ENCODE measurements at regions not wholly inside any gene's neighbourhood (a gene's known extent, or its start where the extent isn't known, plus 50 kb on each side); places are given as distances from the start of the nearest gene placed in this dataset.

GRCh38 chr2:45337481-45337880 is 273.6 kb downstream of the SRBD1 start:
- no peak overlapping the region for H3K9ac ChIP-seq (ENCODE audit: low read length)
- no peak overlapping the region for H3K4me3 ChIP-seq (ENCODE audit: low read depth in 1 of 2, low read length in 2 of 2)
- no peaks in the 10 kb centered on the region for H3K4me1 ChIP-seq (ENCODE audit: insufficient read depth, low read length)
- no peaks in the 10 kb centered on the region for H3K36me3 ChIP-seq (ENCODE audit: insufficient read depth, low read length)
- no peak overlapping the region for H3K27ac ChIP-seq (ENCODE audit: low read depth, low read length)
- no peaks in the 10 kb centered on the region for H3K27me3 ChIP-seq (ENCODE audit: control insufficient read depth in 1 of 2, insufficient read depth in 2 of 2, low read length in 2 of 2)
- H3K9me3 ChIP-seq (ENCODE audit: low read length) = no peaks in the 10 kb centered on the region

DNA sequence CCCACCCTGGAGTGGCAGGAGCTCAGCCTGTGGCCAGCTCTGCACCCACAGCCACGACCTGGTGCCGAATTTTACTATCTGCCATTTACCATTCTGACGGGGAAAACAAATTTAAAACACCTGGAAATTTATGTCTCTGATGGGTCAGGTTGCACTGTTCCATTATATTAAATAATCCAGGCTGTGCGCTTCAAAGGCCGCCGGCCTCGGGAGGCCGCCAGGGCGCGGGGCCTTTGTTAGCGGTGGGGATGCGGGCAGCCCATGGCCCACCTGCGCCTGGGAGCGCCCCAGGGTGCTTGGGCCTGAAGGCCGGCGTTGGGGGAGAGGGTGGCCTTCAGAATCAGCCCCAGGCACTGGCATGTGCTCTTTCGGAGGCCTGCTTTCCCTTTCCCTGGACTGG is 276.9 kb downstream of the SRBD1 start:
- no peaks in the 10 kb centered on the region for H3K4me1 ChIP-seq (ENCODE audit: insufficient read depth, low read length)
- H3K9me3 ChIP-seq (ENCODE audit: low read length) = no peaks in the 10 kb centered on the region
- no peak overlapping the region for H3K4me3 ChIP-seq (ENCODE audit: low read depth in 1 of 2, low read length in 2 of 2)
- H3K36me3 ChIP-seq (ENCODE audit: insufficient read depth, low read length) = no peaks in the 10 kb centered on the region
- H3K27ac ChIP-seq (ENCODE audit: low read depth, low read length) = no peak overlapping the region
- no peaks in the 10 kb centered on the region for H3K27me3 ChIP-seq (ENCODE audit: control insufficient read depth in 1 of 2, insufficient read depth in 2 of 2, low read length in 2 of 2)
- H3K9ac ChIP-seq (ENCODE audit: low read length) = no peak overlapping the region

- Histone ChIP-seq H3K9me3 (ENCODE audit: low read length) (no peaks in the 10 kb centered on the region), H3K4me3 (ENCODE audit: low read depth in 1 of 2, low read length in 2 of 2) (no peak overlapping the region), H3K4me1 (ENCODE audit: insufficient read depth, low read length) (no peaks in the 10 kb centered on the region)
Observed at GRCh38 chr2:45332567-45332966, 278.5 kb downstream of the SRBD1 start.

DNA sequence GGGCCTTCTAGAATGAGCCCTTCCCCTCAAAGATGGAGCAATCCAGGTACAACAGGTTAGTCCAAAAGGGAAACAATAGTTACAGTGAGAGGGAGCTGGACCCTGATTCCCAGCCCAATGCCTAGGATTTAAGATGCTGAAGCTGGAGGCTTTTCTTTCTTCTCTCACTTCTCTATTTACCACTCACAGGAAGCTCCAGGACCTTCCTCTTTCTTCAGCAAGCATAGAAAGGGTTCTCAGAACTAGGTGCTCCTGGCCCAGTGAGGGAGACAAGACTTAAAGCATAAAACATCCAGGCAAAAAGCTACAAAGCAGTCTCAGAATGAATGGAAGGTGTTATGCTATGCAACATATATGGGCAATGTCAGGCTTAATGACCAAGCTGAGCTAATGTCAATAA is 279.0 kb downstream of the SRBD1 start:
- Histone ChIP-seq H3K27ac (ENCODE audit: low read depth, low read length) (no peak overlapping the region), H3K4me1 (ENCODE audit: insufficient read depth, low read length) (no peaks in the 10 kb centered on the region), H3K9ac (ENCODE audit: low read length) (no peak overlapping the region), H3K4me3 (ENCODE audit: low read depth in 1 of 2, low read length in 2 of 2) (no peak overlapping the region), H3K36me3 (ENCODE audit: insufficient read depth, low read length) (no peaks in the 10 kb centered on the region), H3K9me3 (ENCODE audit: low read length) (no peaks in the 10 kb centered on the region), H3K27me3 (ENCODE audit: control insufficient read depth in 1 of 2, insufficient read depth in 2 of 2, low read length in 2 of 2) (no peaks in the 10 kb centered on the region)

More at GRCh38 chr2:45332567-45332966, 278.5 kb downstream of the SRBD1 start:
- H3K27ac ChIP-seq (ENCODE audit: low read depth, low read length) = no peak overlapping the region
- H3K9ac ChIP-seq (ENCODE audit: low read length) = no peak overlapping the region
- no peaks in the 10 kb centered on the region for H3K27me3 ChIP-seq (ENCODE audit: control insufficient read depth in 1 of 2, insufficient read depth in 2 of 2, low read length in 2 of 2)
- no peaks in the 10 kb centered on the region for H3K36me3 ChIP-seq (ENCODE audit: insufficient read depth, low read length)

DNA sequence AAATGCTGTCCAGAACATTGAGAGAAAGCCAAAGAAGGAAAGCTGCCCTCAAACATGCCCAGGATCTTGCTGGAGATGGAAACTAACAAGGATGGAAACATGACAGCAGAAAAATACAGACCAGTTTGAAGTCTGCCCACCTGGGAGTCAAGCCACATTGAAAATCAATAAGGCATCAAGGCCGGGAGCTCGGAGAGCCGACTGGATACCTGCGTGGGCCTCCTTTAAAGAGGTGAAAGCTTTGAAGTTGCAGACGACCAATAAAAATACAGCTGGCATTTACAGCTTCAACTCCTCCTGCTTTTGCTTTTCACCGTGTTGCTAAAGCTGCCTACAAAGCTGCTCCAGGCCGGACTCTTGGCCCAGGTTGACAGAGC is 279.7 kb downstream of the SRBD1 start:
- no peaks in the 10 kb centered on the region for H3K36me3 ChIP-seq (ENCODE audit: insufficient read depth, low read length)
- no peaks in the 10 kb centered on the region for H3K4me1 ChIP-seq (ENCODE audit: insufficient read depth, low read length)
- no peak overlapping the region for H3K27ac ChIP-seq (ENCODE audit: low read depth, low read length)
- no peaks in the 10 kb centered on the region for H3K9me3 ChIP-seq (ENCODE audit: low read length)
- H3K9ac ChIP-seq (ENCODE audit: low read length) = no peak overlapping the region
- H3K27me3 ChIP-seq (ENCODE audit: control insufficient read depth in 1 of 2, insufficient read depth in 2 of 2, low read length in 2 of 2) = no peaks in the 10 kb centered on the region
- no peak overlapping the region for H3K4me3 ChIP-seq (ENCODE audit: low read depth in 1 of 2, low read length in 2 of 2)

DNA sequence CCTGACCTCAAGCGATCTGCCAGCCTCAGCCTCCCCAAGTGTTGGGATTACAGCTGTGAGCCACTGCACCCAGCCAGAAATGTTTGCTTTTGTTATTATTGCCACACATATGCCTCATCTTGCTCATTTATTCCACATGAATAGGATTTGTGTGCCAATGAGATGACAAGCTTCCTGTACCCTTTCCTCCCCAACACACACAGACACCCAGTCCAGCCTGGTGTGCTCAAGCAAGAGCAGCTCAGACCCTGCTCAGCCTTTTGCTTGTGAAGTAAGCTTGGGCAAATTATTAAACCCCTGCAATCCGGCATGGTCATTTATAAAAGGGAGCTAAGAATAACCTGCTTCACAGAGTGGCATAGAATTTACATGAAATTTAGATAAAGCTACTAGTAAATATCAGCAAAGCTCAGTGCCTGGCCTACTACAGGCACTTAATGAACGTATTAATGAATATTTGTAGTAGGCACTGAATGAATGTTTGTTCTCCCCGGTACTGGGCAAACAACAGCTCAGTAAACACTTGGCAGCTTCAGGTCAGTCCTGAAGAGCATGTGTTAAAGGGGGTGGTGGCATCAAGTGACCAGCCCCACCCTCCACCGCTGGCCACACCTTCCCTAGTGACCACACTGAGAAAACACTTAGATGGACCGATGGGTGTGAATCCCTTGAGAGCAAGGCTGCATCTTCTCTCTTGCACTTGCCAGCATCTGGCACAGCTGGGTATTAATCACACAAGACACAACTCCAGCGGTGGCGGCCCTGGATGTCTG is 280.2 kb downstream of the SRBD1 start:
- H3K36me3 ChIP-seq (ENCODE audit: insufficient read depth, low read length) = no peaks in the 10 kb centered on the region
- H3K27me3 ChIP-seq (ENCODE audit: control insufficient read depth in 1 of 2, insufficient read depth in 2 of 2, low read length in 2 of 2) = no peaks in the 10 kb centered on the region
- H3K9me3 ChIP-seq (ENCODE audit: low read length) = no peaks in the 10 kb centered on the region
- H3K9ac ChIP-seq (ENCODE audit: low read length) = no peak overlapping the region
- H3K4me3 ChIP-seq (ENCODE audit: low read depth in 1 of 2, low read length in 2 of 2) = no peak overlapping the region
- H3K4me1 ChIP-seq (ENCODE audit: insufficient read depth, low read length) = no peaks in the 10 kb centered on the region
- H3K27ac ChIP-seq (ENCODE audit: low read depth, low read length) = no peak overlapping the region

GRCh38 chr2:45330108-45330507 is 281.0 kb downstream of the SRBD1 start:
- no peak overlapping the region for H3K9ac ChIP-seq (ENCODE audit: low read length)
- no peak overlapping the region for H3K4me3 ChIP-seq (ENCODE audit: low read depth in 1 of 2, low read length in 2 of 2)
- H3K27ac ChIP-seq (ENCODE audit: low read depth, low read length) = no peak overlapping the region
- H3K4me1 ChIP-seq (ENCODE audit: insufficient read depth, low read length) = no peaks in the 10 kb centered on the region
- no peaks in the 10 kb centered on the region for H3K27me3 ChIP-seq (ENCODE audit: control insufficient read depth in 1 of 2, insufficient read depth in 2 of 2, low read length in 2 of 2)
- H3K36me3 ChIP-seq (ENCODE audit: insufficient read depth, low read length) = no peaks in the 10 kb centered on the region
- H3K9me3 ChIP-seq (ENCODE audit: low read length) = no peaks in the 10 kb centered on the region

- no peak overlapping the region for H3K27ac ChIP-seq (ENCODE audit: low read depth, low read length)
- no peaks in the 10 kb centered on the region for H3K36me3 ChIP-seq (ENCODE audit: insufficient read depth, low read length)
- H3K4me3 ChIP-seq (ENCODE audit: low read depth in 1 of 2, low read length in 2 of 2) = no peak overlapping the region
- no peak overlapping the region for H3K9ac ChIP-seq (ENCODE audit: low read length)
- H3K9me3 ChIP-seq (ENCODE audit: low read length) = no peaks in the 10 kb centered on the region
- H3K27me3 ChIP-seq (ENCODE audit: control insufficient read depth in 1 of 2, insufficient read depth in 2 of 2, low read length in 2 of 2) = no peaks in the 10 kb centered on the region
- no peaks in the 10 kb centered on the region for H3K4me1 ChIP-seq (ENCODE audit: insufficient read depth, low read length)
Observed at GRCh38 chr2:45329045-45329677, 281.9 kb downstream of the SRBD1 start.

- no peak overlapping the region for H3K4me3 ChIP-seq (ENCODE audit: low read depth in 1 of 2, low read length in 2 of 2)
- H3K27ac ChIP-seq (ENCODE audit: low read depth, low read length) = no peak overlapping the region
- no peak overlapping the region for H3K9ac ChIP-seq (ENCODE audit: low read length)
- no peaks in the 10 kb centered on the region for H3K36me3 ChIP-seq (ENCODE audit: insufficient read depth, low read length)
- no peaks in the 10 kb centered on the region for H3K27me3 ChIP-seq (ENCODE audit: control insufficient read depth in 1 of 2, insufficient read depth in 2 of 2, low read length in 2 of 2)
- no peaks in the 10 kb centered on the region for H3K9me3 ChIP-seq (ENCODE audit: low read length)
- no peaks in the 10 kb centered on the region for H3K4me1 ChIP-seq (ENCODE audit: insufficient read depth, low read length)
Observed at GRCh38 chr2:45328264-45328870, 282.7 kb downstream of the SRBD1 start.

DNA sequence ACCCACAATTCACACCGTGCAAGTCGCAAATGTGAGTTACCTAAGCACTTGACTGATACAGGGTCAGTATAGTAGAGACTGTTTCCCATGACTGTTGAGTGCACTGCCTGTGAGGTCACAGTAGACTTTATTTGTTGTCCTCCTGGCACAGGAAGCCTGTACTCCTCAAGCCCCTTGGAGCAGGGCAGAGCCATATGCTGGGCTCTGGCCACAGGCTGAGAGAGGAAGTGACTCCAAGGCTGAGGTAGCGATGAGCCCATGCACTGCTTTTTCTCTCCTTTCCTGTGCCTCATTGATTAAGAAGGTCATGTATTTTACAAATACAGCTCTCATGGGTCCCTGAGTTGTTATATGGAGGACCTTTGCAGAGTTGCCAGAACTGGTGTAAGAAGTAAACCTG is 287.7 kb downstream of the SRBD1 start:
- no peaks in the 10 kb centered on the region for H3K27me3 ChIP-seq (ENCODE audit: control insufficient read depth in 1 of 2, insufficient read depth in 2 of 2, low read length in 2 of 2)
- H3K9ac ChIP-seq (ENCODE audit: low read length) = no peak overlapping the region
- H3K4me1 ChIP-seq (ENCODE audit: insufficient read depth, low read length) = peaks cover 8% of the 10 kb centered on the region
- H3K9me3 ChIP-seq (ENCODE audit: low read length) = no peaks in the 10 kb centered on the region
- H3K4me3 ChIP-seq (ENCODE audit: low read depth in 1 of 2, low read length in 2 of 2) = no peak overlapping the region
- H3K36me3 ChIP-seq (ENCODE audit: insufficient read depth, low read length) = no peaks in the 10 kb centered on the region
- no peak overlapping the region for H3K27ac ChIP-seq (ENCODE audit: low read depth, low read length)

DNA sequence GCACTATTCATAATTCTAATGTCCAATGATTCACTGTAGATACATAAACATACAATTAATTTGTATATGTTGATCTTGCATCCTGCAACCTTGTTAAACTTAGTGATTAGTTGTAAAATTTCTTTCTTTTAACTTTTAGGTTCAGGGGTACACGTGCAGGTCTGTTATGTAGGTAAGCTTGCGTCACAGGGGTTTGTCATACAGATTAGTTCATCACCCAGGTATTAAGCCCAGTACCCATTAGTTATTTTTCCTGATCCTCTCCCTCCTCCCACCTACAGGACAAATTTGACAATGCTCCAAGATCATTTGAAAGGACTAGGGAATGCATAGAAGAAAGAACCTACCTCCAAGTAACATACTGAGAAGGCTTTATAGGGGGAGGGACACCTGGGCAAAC is 290.1 kb downstream of the SRBD1 start:
- Histone ChIP-seq H3K9ac (ENCODE audit: low read length) (no peak overlapping the region), H3K4me3 (ENCODE audit: low read depth in 1 of 2, low read length in 2 of 2) (no peak overlapping the region), H3K4me1 (ENCODE audit: insufficient read depth, low read length) (peaks cover 16% of the 10 kb centered on the region), H3K27me3 (ENCODE audit: control insufficient read depth in 1 of 2, insufficient read depth in 2 of 2, low read length in 2 of 2) (no peaks in the 10 kb centered on the region), H3K36me3 (ENCODE audit: insufficient read depth, low read length) (no peaks in the 10 kb centered on the region), H3K27ac (ENCODE audit: low read depth, low read length) (no peak overlapping the region), H3K9me3 (ENCODE audit: low read length) (no peaks in the 10 kb centered on the region)
